ENCODE measurements at regions not wholly inside any gene's neighbourhood (a gene's known extent, or its start where the extent isn't known, plus 50 kb on each side); places are given as distances from the start of the nearest gene placed in this dataset.

- DNase-seq (ENCODE audit: insufficient read length, low spot score) (no peak), FAIRE-seq (no peak)
- TF ChIP-seq TAF1 (IDR thresholded peaks at IDR 0.05; ENCODE audit: low read depth, low read length) (no peak), PAX5 (IDR thresholded peaks at IDR 0.05; ENCODE audit: insufficient read depth, low read length, severe bottlenecking) (no peak), POU2F2 (IDR thresholded peaks at IDR 0.05; ENCODE audit: low read depth, low read length) (no peak), SPI1 (IDR thresholded peaks at IDR 0.05; ENCODE audit: low read depth, low read length) (no peak), POLR2A (IDR thresholded peaks at IDR 0.05; ENCODE audit: low read depth, low read length) (no peak), POLR2AphosphoS5 (IDR thresholded peaks at IDR 0.05; ENCODE audit: low read depth, low read length) (no peak)
These were observed 106.8 kb upstream of the MLN start for GRCh38 chr6:33910594-33910993.

GRCh38 chr6:33909737-33910136 is 105.9 kb upstream of the MLN start:
- FAIRE-seq (no peak), DNase-seq (ENCODE audit: insufficient read length, low spot score) (no peak)

GRCh38 chr6:33908025-33908424 is 104.2 kb upstream of the MLN start:
- no peak for TF ChIP-seq SPI1 (IDR thresholded peaks at IDR 0.05; ENCODE audit: low read depth, low read length)
- no peak for TF ChIP-seq TAF1 (IDR thresholded peaks at IDR 0.05; ENCODE audit: low read depth, low read length)
- TF ChIP-seq POLR2AphosphoS5 (IDR thresholded peaks at IDR 0.05; ENCODE audit: low read depth, low read length): no peak
- no peak for TF ChIP-seq POU2F2 (IDR thresholded peaks at IDR 0.05; ENCODE audit: low read depth, low read length)
- no peak for TF ChIP-seq PAX5 (IDR thresholded peaks at IDR 0.05; ENCODE audit: insufficient read depth, low read length, severe bottlenecking)
- TF ChIP-seq POLR2A (IDR thresholded peaks at IDR 0.05; ENCODE audit: low read depth, low read length): no peak
- DNase-seq (ENCODE audit: insufficient read length, low spot score): no peak
- no peak for FAIRE-seq

More at GRCh38 chr6:33909737-33910136, 105.9 kb upstream of the MLN start:
- TF ChIP-seq TAF1 (IDR thresholded peaks at IDR 0.05; ENCODE audit: low read depth, low read length) (no peak), POLR2A (IDR thresholded peaks at IDR 0.05; ENCODE audit: low read depth, low read length) (no peak), POLR2AphosphoS5 (IDR thresholded peaks at IDR 0.05; ENCODE audit: low read depth, low read length) (no peak), SPI1 (IDR thresholded peaks at IDR 0.05; ENCODE audit: low read depth, low read length) (no peak)

GRCh38 chr6:33907227-33907626 is 103.4 kb upstream of the MLN start:
- DNase-seq (ENCODE audit: insufficient read length, low spot score): no peak
- no peak for FAIRE-seq
- no peak for TF ChIP-seq SPI1 (IDR thresholded peaks at IDR 0.05; ENCODE audit: low read depth, low read length)

- no peak for FAIRE-seq
- DNase-seq (ENCODE audit: insufficient read length, low spot score): no peak
- no peak for TF ChIP-seq POU2F2 (IDR thresholded peaks at IDR 0.05; ENCODE audit: low read depth, low read length)
- no peak for TF ChIP-seq PAX5 (IDR thresholded peaks at IDR 0.05; ENCODE audit: insufficient read depth, low read length, severe bottlenecking)
- no peak for TF ChIP-seq POLR2AphosphoS5 (IDR thresholded peaks at IDR 0.05; ENCODE audit: low read depth, low read length)
- no peak for TF ChIP-seq SPI1 (IDR thresholded peaks at IDR 0.05; ENCODE audit: low read depth, low read length)
- no peak for TF ChIP-seq POLR2A (IDR thresholded peaks at IDR 0.05; ENCODE audit: low read depth, low read length)
- no peak for TF ChIP-seq TAF1 (IDR thresholded peaks at IDR 0.05; ENCODE audit: low read depth, low read length)
These were observed 102.6 kb upstream of the MLN start for GRCh38 chr6:33906439-33906838.

GRCh38 chr6:33905071-33905609 is 101.3 kb upstream of the MLN start:
- peak; percentile 30; the same call in 1 of the 2 replicates for TF ChIP-seq SPI1 (IDR thresholded peaks at IDR 0.05; ENCODE audit: low read depth, low read length)
- no peak for TF ChIP-seq POLR2A (IDR thresholded peaks at IDR 0.05; ENCODE audit: low read depth, low read length)
- FAIRE-seq (no peak), DNase-seq (ENCODE audit: insufficient read length, low spot score) (peak; percentile 35)

GRCh38 chr6:33904747-33905065 is 100.9 kb upstream of the MLN start:
- FAIRE-seq (no peak), DNase-seq (ENCODE audit: insufficient read length, low spot score) (no peak)
- TF ChIP-seq SPI1 (IDR thresholded peaks at IDR 0.05; ENCODE audit: low read depth, low read length) (no peak), TAF1 (IDR thresholded peaks at IDR 0.05; ENCODE audit: low read depth, low read length) (no peak), POU2F2 (IDR thresholded peaks at IDR 0.05; ENCODE audit: low read depth, low read length) (no peak), POLR2AphosphoS5 (IDR thresholded peaks at IDR 0.05; ENCODE audit: low read depth, low read length) (no peak), POLR2A (IDR thresholded peaks at IDR 0.05; ENCODE audit: low read depth, low read length) (no peak), PAX5 (IDR thresholded peaks at IDR 0.05; ENCODE audit: insufficient read depth, low read length, severe bottlenecking) (no peak)

- DNase-seq (ENCODE audit: insufficient read length, low spot score): peak; percentile 66
- TF ChIP-seq POLR2A (IDR thresholded peaks at IDR 0.05; ENCODE audit: low read depth, low read length) (no peak), POU2F2 (IDR thresholded peaks at IDR 0.05; ENCODE audit: low read depth, low read length) (no peak), TAF1 (IDR thresholded peaks at IDR 0.05; ENCODE audit: low read depth, low read length) (no peak), SPI1 (IDR thresholded peaks at IDR 0.05; ENCODE audit: low read depth, low read length) (no peak), POLR2AphosphoS5 (IDR thresholded peaks at IDR 0.05; ENCODE audit: low read depth, low read length) (no peak), PAX5 (IDR thresholded peaks at IDR 0.05; ENCODE audit: insufficient read depth, low read length, severe bottlenecking) (no peak)
- FAIRE-seq: peak; percentile 93
These were observed 100.4 kb upstream of the MLN start for GRCh38 chr6:33904050-33904746.

GRCh38 chr6:33903579-33903978 is 99.8 kb upstream of the MLN start:
- FAIRE-seq (no peak), DNase-seq (ENCODE audit: insufficient read length, low spot score) (no peak)
- no peak for TF ChIP-seq SPI1 (IDR thresholded peaks at IDR 0.05; ENCODE audit: low read depth, low read length)
- TF ChIP-seq POLR2AphosphoS5 (IDR thresholded peaks at IDR 0.05; ENCODE audit: low read depth, low read length): no peak
- no peak for TF ChIP-seq POU2F2 (IDR thresholded peaks at IDR 0.05; ENCODE audit: low read depth, low read length)
- TF ChIP-seq TAF1 (IDR thresholded peaks at IDR 0.05; ENCODE audit: low read depth, low read length): no peak
- TF ChIP-seq PAX5 (IDR thresholded peaks at IDR 0.05; ENCODE audit: insufficient read depth, low read length, severe bottlenecking): no peak
- TF ChIP-seq POLR2A (IDR thresholded peaks at IDR 0.05; ENCODE audit: low read depth, low read length): no peak

GRCh38 chr6:33902457-33902853 is 98.7 kb upstream of the MLN start:
- FAIRE-seq: no peak
- no peak for TF ChIP-seq TAF1 (IDR thresholded peaks at IDR 0.05; ENCODE audit: low read depth, low read length)
- TF ChIP-seq POLR2AphosphoS5 (IDR thresholded peaks at IDR 0.05; ENCODE audit: low read depth, low read length): no peak
- TF ChIP-seq POLR2A (IDR thresholded peaks at IDR 0.05; ENCODE audit: low read depth, low read length): no peak
- TF ChIP-seq SPI1 (IDR thresholded peaks at IDR 0.05; ENCODE audit: low read depth, low read length): no peak
- no peak for TF ChIP-seq POU2F2 (IDR thresholded peaks at IDR 0.05; ENCODE audit: low read depth, low read length)
- no peak for TF ChIP-seq PAX5 (IDR thresholded peaks at IDR 0.05; ENCODE audit: insufficient read depth, low read length, severe bottlenecking)
- DNase-seq (ENCODE audit: insufficient read length, low spot score): no peak
